ENCODE measurements at regions not wholly inside any gene's neighbourhood (a gene's known extent, or its start where the extent isn't known, plus 50 kb on each side); places are given as distances from the start of the nearest gene placed in this dataset.

GRCh38 chr1:25067518-25068251, 137.6 kb upstream of the RUNX3 start:
- no peak for TF ChIP-seq CTCF (IDR thresholded peaks at IDR 0.05; ENCODE audit: insufficient read depth, low read length, missing control alignments)
- no peak overlapping the region for H3K4me3 ChIP-seq (ENCODE audit: low read depth, low read length)
- DNase-seq (ENCODE audit: low read depth, low spot score) = no peak
- CTCF ChIA-PET = interaction anchor here (1.0 to 3.0 kb wide), 2 partner anchors 30 to 135 kb away, joined by 3 to 8 read pairs; no protein-coding TSS in a partner anchor
- POLR2A ChIA-PET = no interaction called here

- no peak overlapping the region for H3K4me3 ChIP-seq (ENCODE audit: low read depth, low read length)
- ChIA-PET POLR2A (no interaction called here), CTCF (interaction anchor here (1.0 to 3.0 kb wide), 4 partner anchors 27 to 135 kb away, joined by 3 to 8 read pairs (median 4); no protein-coding TSS in a partner anchor)
- no peak for TF ChIP-seq CTCF (IDR thresholded peaks at IDR 0.05; ENCODE audit: insufficient read depth, low read length, missing control alignments)
- no peak for DNase-seq (ENCODE audit: low read depth, low spot score)
Observed at GRCh38 chr1:25066731-25067517, 136.8 kb upstream of the RUNX3 start.

- no peak overlapping the region for H3K4me3 ChIP-seq (ENCODE audit: low read depth, low read length)
- CTCF ChIA-PET = interaction anchor here (0.7 to 3.0 kb wide), 7 partner anchors 24 to 170 kb away, joined by 3 to 8 read pairs (median 5); no protein-coding TSS in a partner anchor
- no peak for TF ChIP-seq CTCF (IDR thresholded peaks at IDR 0.05; ENCODE audit: insufficient read depth, low read length, missing control alignments)
- DNase-seq (ENCODE audit: low read depth, low spot score) = no peak
- POLR2A ChIA-PET = no interaction called here
Observed at GRCh38 chr1:25066256-25066655, 136.2 kb upstream of the RUNX3 start.

GRCh38 chr1:25065795-25066238, 135.7 kb upstream of the RUNX3 start:
- H3K4me3 ChIP-seq (ENCODE audit: low read depth, low read length) = peak overlapping the region; percentile 20
- POLR2A ChIA-PET = no interaction called here
- CTCF ChIA-PET = interaction anchor here (0.7 to 3.0 kb wide), 7 partner anchors 24 to 169 kb away, joined by 3 to 8 read pairs (median 5); no protein-coding TSS in a partner anchor
- DNase-seq (ENCODE audit: low read depth, low spot score) = peak; percentile 12
- TF ChIP-seq CTCF (IDR thresholded peaks at IDR 0.05; ENCODE audit: insufficient read depth, low read length, missing control alignments) = no peak

DNA sequence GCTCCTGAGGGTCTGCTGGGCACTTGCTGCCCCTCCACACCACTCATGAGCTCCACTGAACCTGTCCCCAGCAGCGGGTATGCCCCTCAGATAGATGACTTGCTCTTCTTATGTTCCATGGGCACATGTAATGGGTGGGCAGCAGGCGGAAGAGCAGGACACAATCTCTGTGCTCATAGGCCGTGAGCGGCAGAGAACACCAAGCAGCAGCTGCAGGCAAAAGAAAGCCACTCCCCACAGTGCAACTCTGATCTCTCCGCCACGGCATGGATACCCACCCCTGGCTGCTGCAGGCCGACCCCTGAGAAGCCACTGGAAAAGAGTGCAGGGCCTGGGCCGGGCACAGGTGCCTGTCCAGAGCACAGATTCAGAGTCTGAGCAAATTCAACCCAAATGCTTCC, 135.2 kb upstream of the RUNX3 start:
- no peak for DNase-seq (ENCODE audit: low read depth, low spot score)
- ChIA-PET POLR2A (no interaction called here), CTCF (interaction anchor here (1.0 to 3.0 kb wide), 6 partner anchors 23 to 169 kb away, joined by 3 to 8 read pairs (median 5); no protein-coding TSS in a partner anchor)
- no peak for TF ChIP-seq CTCF (IDR thresholded peaks at IDR 0.05; ENCODE audit: insufficient read depth, low read length, missing control alignments)
- H3K4me3 ChIP-seq (ENCODE audit: low read depth, low read length) = no peak overlapping the region; the same call in 1 of the 2 replicates

Data from AG04449 (cell line).